GM23338 (cell line): ENCODE measurements at regions not wholly inside any gene's neighbourhood (a gene's known extent, or its start where the extent isn't known, plus 50 kb on each side); places are given as distances from the start of the nearest gene placed in this dataset.
A peak's percentile ranks its signal among the peaks of the same experiment; 100 is the strongest.

Experiments
- ATAC-seq: fragments of 200-7000 bp; cut with Tn5 transposase; 3 replicates; pipeline ENCODE4 v1.9.1; 2020
- DNase-seq: peaks from one replicate; pipeline ENCODE4 v3.0.0-alpha.2; 2015; ENCODE audit warnings: low spot score
- H2AFZ ChIP-seq: fragments of 200-600 bp; sonication (generic); 2 replicates; pipeline ENCODE4 v1.8.0; 2016; ENCODE audit warnings: antibody characterized with exemption, mild to moderate bottlenecking, moderate library complexity
- H3F3A ChIP-seq: fragments of 200-600 bp; sonication (generic); replicated peaks from 2 replicates; pipeline ENCODE4 v1.8.0; 2017; ENCODE audit warnings: antibody characterized with exemption, mixed run types, low read depth
- H3K27ac ChIP-seq: fragments of 200-600 bp; sonication (generic); 2 replicates; pipeline ENCODE4 v1.6.1; 2016; ENCODE audit warnings: low read depth
- H3K27me3 ChIP-seq: fragments of 200-600 bp; sonication (generic); 2 replicates; pipeline ENCODE4 v1.8.0; 2016; ENCODE audit warnings: mild to moderate bottlenecking, mixed run types, moderate library complexity; ENCODE audit not compliant: insufficient read depth
- H3K36me3 ChIP-seq: fragments of 200-600 bp; sonication (generic); 2 replicates; pipeline ENCODE4 v1.8.0; 2016; ENCODE audit warnings: mild to moderate bottlenecking; ENCODE audit not compliant: insufficient read depth
- H3K4me1 ChIP-seq: fragments of 200-600 bp; sonication (generic); 2 replicates; pipeline ENCODE4 v1.8.0; 2016; ENCODE audit warnings: mild to moderate bottlenecking, moderate library complexity; ENCODE audit not compliant: insufficient read depth
- H3K4me2 ChIP-seq: fragments of 200-600 bp; sonication (generic); 2 replicates; pipeline ENCODE4 v1.7.1; 2017; ENCODE audit warnings: mixed run types
- H3K4me3 ChIP-seq: fragments of 200-600 bp; sonication (generic); 2 replicates; pipeline ENCODE4 v1.6.1; 2016; ENCODE audit warnings: mixed run types
- H3K79me2 ChIP-seq: fragments of 200-600 bp; sonication (generic); replicated peaks from 2 replicates; pipeline ENCODE4 v1.8.0; 2017; ENCODE audit warnings: mild to moderate bottlenecking; ENCODE audit not compliant: insufficient read depth
- H3K9me2 ChIP-seq: fragments of 200-600 bp; sonication (generic); 2 replicates; pipeline ENCODE4 v1.8.0; 2017; ENCODE audit not compliant: insufficient read depth
- H4K20me1 ChIP-seq: fragments of 200-600 bp; sonication (generic); replicated peaks from 2 replicates; pipeline ENCODE4 v1.8.0; 2017; ENCODE audit warnings: mild to moderate bottlenecking; ENCODE audit not compliant: insufficient read depth
- H3K27ac Mint-ChIP-seq: 2 replicates; pipeline ENCODE4 v1.8.0; 2020; ENCODE audit warnings: inconsistent platforms, mild to moderate bottlenecking, moderate library complexity, mixed read lengths
- H3K27me3 Mint-ChIP-seq: 3 replicates; pipeline ENCODE4 v1.8.0; 2022; ENCODE audit warnings: low read depth, mild to moderate bottlenecking, moderate library complexity, mixed read lengths, inconsistent platforms; ENCODE audit not compliant: insufficient read depth, poor library complexity
- H3K36me3 Mint-ChIP-seq: 3 replicates; pipeline ENCODE4 v1.8.0; 2021; ENCODE audit warnings: low read depth, mild to moderate bottlenecking, inconsistent platforms, moderate library complexity, mixed read lengths
- H3K4me1 Mint-ChIP-seq: 3 replicates; pipeline ENCODE4 v1.8.0; 2020; ENCODE audit warnings: mild to moderate bottlenecking, inconsistent platforms, mixed read lengths
- H3K4me3 Mint-ChIP-seq: 3 replicates; pipeline ENCODE4 v1.8.0; 2021; ENCODE audit warnings: moderate library complexity, mild to moderate bottlenecking, inconsistent platforms, mixed read lengths
- H3K9me3 Mint-ChIP-seq: 3 replicates; pipeline ENCODE4 v1.8.0; 2020; ENCODE audit warnings: moderate library complexity, mild to moderate bottlenecking, inconsistent platforms, mixed read lengths
- CREB1 ChIP-seq: fragments of 250-450 bp; sonication (Bioruptor Pico); IDR thresholded peaks from 2 replicates; pipeline ENCODE4 v1.5.0; 2020; ENCODE audit warnings: low read depth, mild to moderate bottlenecking, moderate library complexity
- EZH2 ChIP-seq: fragments of 200-600 bp; sonication (generic); IDR thresholded peaks from one replicate; pipeline ENCODE4 v1.8.0; 2017; ENCODE audit warnings: antibody characterized with exemption, mild to moderate bottlenecking, low read depth; ENCODE audit not compliant: unreplicated experiment
- EZH2phosphoT487 ChIP-seq: fragments of 200-600 bp; sonication (generic); IDR thresholded peaks from one replicate; pipeline ENCODE4 v1.8.1; 2018; ENCODE audit warnings: antibody characterized with exemption; ENCODE audit not compliant: unreplicated experiment
- JUNB ChIP-seq: IDR thresholded peaks from one replicate; pipeline ENCODE4 v1.6.1; 2016; ENCODE audit warnings: antibody characterized with exemption; ENCODE audit not compliant: unreplicated experiment
- NANOG ChIP-seq: IDR thresholded peaks from 2 replicates; pipeline ENCODE4 v1.6.1; 2016; ENCODE audit warnings: antibody characterized with exemption, borderline replicate concordance
- POLR2AphosphoS5 ChIP-seq: IDR thresholded peaks from 2 replicates; pipeline ENCODE4 v1.6.1; 2016; ENCODE audit warnings: antibody characterized with exemption, low read depth
- STAT1 ChIP-seq: IDR thresholded peaks from one replicate; pipeline ENCODE4 v1.6.1; 2016; ENCODE audit warnings: antibody characterized with exemption; ENCODE audit not compliant: unreplicated experiment
- ZNF114 ChIP-seq: fragments of 250-450 bp; sonication (Bioruptor Pico); IDR thresholded peaks from 2 replicates; pipeline ENCODE4 v1.5.0; 2020; ENCODE audit warnings: mild to moderate bottlenecking, moderate library complexity
- ZNF331 ChIP-seq: fragments of 250-450 bp; sonication (Bioruptor Pico); IDR thresholded peaks from 2 replicates; pipeline ENCODE4 v1.5.0; 2020; ENCODE audit warnings: low read depth, mild to moderate bottlenecking, moderate library complexity
- TF ChIP-seq, protein P1 (sequence below): IDR thresholded peaks from one replicate; pipeline ENCODE4 v1.6.1; 2018; ENCODE audit warnings: antibody characterized with exemption; ENCODE audit not compliant: unreplicated experiment
- TF ChIP-seq, protein P2 (sequence below): IDR thresholded peaks from 2 replicates; pipeline ENCODE4 v1.6.1; 2016; ENCODE audit warnings: antibody characterized with exemption
- TF ChIP-seq, protein P3 (sequence below), 2 experiments: fragments of 200-600 bp in 1 of 2; sonication (generic) in 1 of 2; conservative IDR thresholded peaks; 2 replicates each; pipeline versions ENCODE4 v1.5.1 to v1.6.1; 2016 to 2017; ENCODE audit warnings: antibody characterized with exemption in 2 of 2, low read depth in 2 of 2, mild to moderate bottlenecking in 2 of 2, moderate library complexity in 1 of 2

DNA sequence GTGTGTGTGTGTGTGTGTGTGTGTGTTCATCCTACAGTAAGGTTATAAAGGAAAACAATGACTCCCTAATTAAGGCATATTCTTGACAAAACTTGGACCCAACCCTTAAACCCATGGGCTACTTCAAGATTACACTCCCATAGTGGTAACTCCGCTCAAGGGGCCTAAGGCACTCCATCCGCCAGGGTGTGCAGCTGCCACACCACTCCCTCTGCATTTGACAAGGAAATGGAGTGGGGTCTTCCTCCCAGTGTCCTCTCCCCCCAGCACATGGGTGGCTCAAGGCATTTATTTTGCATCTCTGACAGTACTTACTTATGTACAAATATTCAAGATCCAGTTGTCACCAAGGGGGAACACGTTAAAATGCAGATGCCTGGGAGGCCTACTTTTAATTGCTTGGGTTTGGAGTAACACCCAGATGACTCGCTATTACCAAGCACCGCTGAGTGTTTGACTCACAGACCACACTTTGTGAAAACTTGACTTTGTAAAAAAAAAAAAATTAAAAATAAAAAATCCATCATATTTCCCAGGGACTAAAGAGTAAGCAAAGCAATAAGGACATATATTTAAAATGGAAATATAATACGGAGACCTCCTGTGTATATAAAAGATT, 53.0 kb upstream of the AGR3 start:
- Mint-ChIP-seq H3K27me3 (peaks cover 3% of the 10 kb centered on the region), H3K36me3 (no peaks in the 10 kb centered on the region), H3K27ac (no peak overlapping the region), H3K4me1 (peaks cover 3% of the 10 kb centered on the region; the same call in 2 of the 3 replicates), H3K4me3 (no peak overlapping the region), H3K9me3 (no peaks in the 10 kb centered on the region; the same call in 2 of the 3 replicates)
- no peaks in the 10 kb centered on the region for H3K79me2 ChIP-seq
- H3K27me3 ChIP-seq = no peaks in the 10 kb centered on the region
- no peaks in the 10 kb centered on the region for H3K36me3 ChIP-seq
- H3K4me3 ChIP-seq = no peak overlapping the region
- no peak for ATAC-seq
- H3K9me2 ChIP-seq = peaks cover 10% of the 10 kb centered on the region; the same call in 1 of the 2 replicates
- TF ChIP-seq, protein P1, sequence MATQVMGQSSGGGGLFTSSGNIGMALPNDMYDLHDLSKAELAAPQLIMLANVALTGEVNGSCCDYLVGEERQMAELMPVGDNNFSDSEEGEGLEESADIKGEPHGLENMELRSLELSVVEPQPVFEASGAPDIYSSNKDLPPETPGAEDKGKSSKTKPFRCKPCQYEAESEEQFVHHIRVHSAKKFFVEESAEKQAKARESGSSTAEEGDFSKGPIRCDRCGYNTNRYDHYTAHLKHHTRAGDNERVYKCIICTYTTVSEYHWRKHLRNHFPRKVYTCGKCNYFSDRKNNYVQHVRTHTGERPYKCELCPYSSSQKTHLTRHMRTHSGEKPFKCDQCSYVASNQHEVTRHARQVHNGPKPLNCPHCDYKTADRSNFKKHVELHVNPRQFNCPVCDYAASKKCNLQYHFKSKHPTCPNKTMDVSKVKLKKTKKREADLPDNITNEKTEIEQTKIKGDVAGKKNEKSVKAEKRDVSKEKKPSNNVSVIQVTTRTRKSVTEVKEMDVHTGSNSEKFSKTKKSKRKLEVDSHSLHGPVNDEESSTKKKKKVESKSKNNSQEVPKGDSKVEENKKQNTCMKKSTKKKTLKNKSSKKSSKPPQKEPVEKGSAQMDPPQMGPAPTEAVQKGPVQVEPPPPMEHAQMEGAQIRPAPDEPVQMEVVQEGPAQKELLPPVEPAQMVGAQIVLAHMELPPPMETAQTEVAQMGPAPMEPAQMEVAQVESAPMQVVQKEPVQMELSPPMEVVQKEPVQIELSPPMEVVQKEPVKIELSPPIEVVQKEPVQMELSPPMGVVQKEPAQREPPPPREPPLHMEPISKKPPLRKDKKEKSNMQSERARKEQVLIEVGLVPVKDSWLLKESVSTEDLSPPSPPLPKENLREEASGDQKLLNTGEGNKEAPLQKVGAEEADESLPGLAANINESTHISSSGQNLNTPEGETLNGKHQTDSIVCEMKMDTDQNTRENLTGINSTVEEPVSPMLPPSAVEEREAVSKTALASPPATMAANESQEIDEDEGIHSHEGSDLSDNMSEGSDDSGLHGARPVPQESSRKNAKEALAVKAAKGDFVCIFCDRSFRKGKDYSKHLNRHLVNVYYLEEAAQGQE = no peak
- TF ChIP-seq CREB1 (CRISPR knock-in tag) (no peak), POLR2AphosphoS5 (no peak), NANOG (no peak), EZH2 (no peak), STAT1 (no peak)
- TF ChIP-seq, protein P2, sequence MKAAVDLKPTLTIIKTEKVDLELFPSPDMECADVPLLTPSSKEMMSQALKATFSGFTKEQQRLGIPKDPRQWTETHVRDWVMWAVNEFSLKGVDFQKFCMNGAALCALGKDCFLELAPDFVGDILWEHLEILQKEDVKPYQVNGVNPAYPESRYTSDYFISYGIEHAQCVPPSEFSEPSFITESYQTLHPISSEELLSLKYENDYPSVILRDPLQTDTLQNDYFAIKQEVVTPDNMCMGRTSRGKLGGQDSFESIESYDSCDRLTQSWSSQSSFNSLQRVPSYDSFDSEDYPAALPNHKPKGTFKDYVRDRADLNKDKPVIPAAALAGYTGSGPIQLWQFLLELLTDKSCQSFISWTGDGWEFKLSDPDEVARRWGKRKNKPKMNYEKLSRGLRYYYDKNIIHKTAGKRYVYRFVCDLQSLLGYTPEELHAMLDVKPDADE = no peak
- H2AFZ ChIP-seq = 0 out of 2 replicates have a peak overlapping the region, but pooled peaks have one; percentile 35
- H3F3A ChIP-seq = no peaks in the 10 kb centered on the region
- no peaks in the 10 kb centered on the region for H4K20me1 ChIP-seq
- DNase-seq = no peak
- no peak overlapping the region for H3K4me2 ChIP-seq
- no peak overlapping the region for H3K27ac ChIP-seq
- H3K4me1 ChIP-seq = no peaks in the 10 kb centered on the region

DNA sequence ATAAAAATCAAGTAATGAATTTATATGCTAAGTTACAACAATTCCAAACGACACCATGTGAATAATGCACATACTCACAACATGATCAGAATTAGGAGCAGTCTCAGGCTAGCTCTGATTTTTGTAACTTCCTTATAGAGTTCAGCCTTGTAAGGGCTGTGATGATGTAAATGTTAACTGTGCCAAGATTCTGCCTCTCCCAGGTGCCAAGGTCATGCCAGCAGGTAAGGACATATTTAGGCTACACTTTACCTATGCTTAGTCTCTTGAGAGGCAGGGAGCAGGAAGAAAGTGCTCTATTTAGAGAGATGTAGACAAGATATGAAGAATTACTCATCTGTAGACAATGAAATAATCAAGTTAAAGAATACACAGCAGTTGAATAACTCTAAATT, 53.6 kb upstream of the AGR3 start:
- Histone ChIP-seq H3K27me3 (no peaks in the 10 kb centered on the region), H2AFZ (no peak overlapping the region), H3F3A (no peaks in the 10 kb centered on the region), H3K79me2 (no peaks in the 10 kb centered on the region), H3K36me3 (no peaks in the 10 kb centered on the region), H3K27ac (no peak overlapping the region), H3K9me2 (peaks cover 10% of the 10 kb centered on the region; the same call in 1 of the 2 replicates), H3K4me3 (no peak overlapping the region), H4K20me1 (no peaks in the 10 kb centered on the region), H3K4me2 (no peak overlapping the region), H3K4me1 (no peaks in the 10 kb centered on the region)
- ATAC-seq = no peak
- no peak for DNase-seq
- Mint-ChIP-seq H3K4me1 (peaks cover 3% of the 10 kb centered on the region; the same call in 2 of the 3 replicates), H3K27ac (no peak overlapping the region), H3K36me3 (no peaks in the 10 kb centered on the region), H3K4me3 (no peak overlapping the region), H3K9me3 (no peaks in the 10 kb centered on the region; the same call in 2 of the 3 replicates), H3K27me3 (peaks cover 3% of the 10 kb centered on the region)
- TF ChIP-seq NANOG (no peak), ZNF114 (CRISPR knock-in tag) (no peak), JUNB (no peak), CREB1 (CRISPR knock-in tag) (no peak), ZNF331 (CRISPR knock-in tag) (no peak), EZH2phosphoT487 (no peak), POLR2AphosphoS5 (no peak)
- TF ChIP-seq, protein P2 = no peak
- TF ChIP-seq, protein P3, sequence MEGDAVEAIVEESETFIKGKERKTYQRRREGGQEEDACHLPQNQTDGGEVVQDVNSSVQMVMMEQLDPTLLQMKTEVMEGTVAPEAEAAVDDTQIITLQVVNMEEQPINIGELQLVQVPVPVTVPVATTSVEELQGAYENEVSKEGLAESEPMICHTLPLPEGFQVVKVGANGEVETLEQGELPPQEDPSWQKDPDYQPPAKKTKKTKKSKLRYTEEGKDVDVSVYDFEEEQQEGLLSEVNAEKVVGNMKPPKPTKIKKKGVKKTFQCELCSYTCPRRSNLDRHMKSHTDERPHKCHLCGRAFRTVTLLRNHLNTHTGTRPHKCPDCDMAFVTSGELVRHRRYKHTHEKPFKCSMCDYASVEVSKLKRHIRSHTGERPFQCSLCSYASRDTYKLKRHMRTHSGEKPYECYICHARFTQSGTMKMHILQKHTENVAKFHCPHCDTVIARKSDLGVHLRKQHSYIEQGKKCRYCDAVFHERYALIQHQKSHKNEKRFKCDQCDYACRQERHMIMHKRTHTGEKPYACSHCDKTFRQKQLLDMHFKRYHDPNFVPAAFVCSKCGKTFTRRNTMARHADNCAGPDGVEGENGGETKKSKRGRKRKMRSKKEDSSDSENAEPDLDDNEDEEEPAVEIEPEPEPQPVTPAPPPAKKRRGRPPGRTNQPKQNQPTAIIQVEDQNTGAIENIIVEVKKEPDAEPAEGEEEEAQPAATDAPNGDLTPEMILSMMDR (conservative IDR thresholded peaks at IDR 0.05; ENCODE audit: low read depth in 2 of 2) = no peak
